ENCODE measurements at regions not wholly inside any gene's neighbourhood (a gene's known extent, or its start where the extent isn't known, plus 50 kb on each side); places are given as distances from the start of the nearest gene placed in this dataset.
"Not testable (repeated sequence)": the region's sequence is repeated elsewhere in the genome, so short reads cannot be mapped to it uniquely, and the experiment has no call there.

- DNase-seq (ENCODE audit: low spot score) = no peak
Measured at GRCh38 chr4:174183259-174183658, 100.2 kb downstream of the FBXO8 start.

DNA sequence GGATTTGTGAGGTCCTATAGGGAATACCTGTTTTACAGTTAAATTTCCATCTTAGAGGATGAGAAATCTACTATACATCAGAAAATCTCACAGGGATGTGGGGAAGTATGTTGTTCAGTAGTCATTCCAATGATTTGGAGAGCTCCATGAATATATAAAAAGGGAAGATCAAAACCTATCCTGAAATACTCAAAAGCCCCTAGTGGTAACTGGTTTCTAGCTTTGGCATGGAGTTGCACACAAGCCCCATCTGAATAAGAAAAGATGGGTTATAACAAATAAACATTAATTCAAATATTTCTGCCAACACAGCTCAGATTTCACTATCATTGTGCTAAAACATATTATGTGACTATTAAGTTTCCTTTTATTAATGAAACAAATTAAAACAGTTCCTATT lies 101.6 kb downstream of the FBXO8 start:
- DNase-seq (ENCODE audit: low spot score) = no peak

- no peak for DNase-seq (ENCODE audit: low spot score)
Measured at GRCh38 chr4:174177536-174177935, 105.9 kb downstream of the FBXO8 start.

DNA sequence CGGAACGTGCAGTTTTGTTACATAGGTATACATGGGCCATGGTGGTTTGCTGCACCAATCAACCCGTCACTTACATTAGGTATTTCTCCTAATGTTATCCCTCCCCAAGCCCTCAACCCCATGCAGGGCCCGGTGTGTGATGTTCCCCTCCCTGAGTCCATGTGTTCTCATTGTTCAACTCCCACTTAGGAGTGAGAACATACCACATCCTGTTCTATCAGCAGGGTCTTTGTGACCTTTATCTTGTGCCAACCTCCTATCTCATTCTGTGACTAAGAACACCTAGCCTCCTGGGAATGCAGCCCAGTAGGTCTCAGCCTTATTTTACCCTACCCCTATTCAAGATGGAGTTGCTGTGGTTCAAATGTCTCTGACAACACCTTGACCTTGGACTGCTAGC lies 107.6 kb downstream of the FBXO8 start:
- DNase-seq (ENCODE audit: low spot score) = not testable (repeated sequence)

- no peak for DNase-seq (ENCODE audit: low spot score)
Measured at GRCh38 chr4:174173360-174173759, 110.1 kb downstream of the FBXO8 start.

DNA sequence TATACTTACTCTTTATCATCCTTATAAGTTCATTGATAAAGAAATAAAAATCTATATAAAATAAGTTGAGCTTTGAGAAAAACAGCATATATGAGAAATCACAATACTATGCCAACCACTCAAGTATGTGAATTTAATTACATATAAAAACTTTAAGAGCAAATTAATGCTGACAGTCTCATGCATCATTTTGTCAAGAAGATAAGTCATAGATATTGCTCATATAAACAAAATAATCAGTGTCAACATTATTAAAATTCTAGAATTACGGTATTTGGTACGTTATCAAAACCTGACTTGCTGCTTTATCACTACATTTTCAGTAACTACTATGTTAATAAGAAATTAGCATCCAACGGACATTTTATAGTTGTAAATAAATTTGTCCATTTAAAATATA lies 111.2 kb downstream of the FBXO8 start:
- DNase-seq (ENCODE audit: low spot score) = no peak

DNA sequence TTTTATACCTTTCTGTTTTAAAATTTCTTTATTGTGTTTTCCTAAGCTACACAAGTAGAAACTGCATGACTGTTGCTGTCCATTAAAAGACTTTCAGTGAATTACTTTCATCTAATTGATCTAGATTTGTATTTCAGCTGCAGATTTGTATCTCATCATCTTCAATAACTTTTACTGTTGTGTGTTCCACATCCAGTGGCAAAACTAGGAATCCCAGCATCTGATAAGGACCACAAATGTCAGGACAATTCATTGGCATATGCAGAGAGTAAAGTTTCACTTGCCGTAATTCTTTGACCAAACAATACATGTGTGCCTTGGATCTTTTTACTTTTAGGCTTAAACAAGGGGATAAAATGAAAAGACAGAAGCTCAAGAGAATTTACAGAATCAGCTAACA lies 112.6 kb downstream of the FBXO8 start:
- DNase-seq (ENCODE audit: low spot score) = no peak

GRCh38 chr4:174170091-174170490 lies 113.4 kb downstream of the FBXO8 start:
- no peak for DNase-seq (ENCODE audit: low spot score)

GRCh38 chr4:174157106-174157607 lies 126.3 kb downstream of the FBXO8 start:
- no peak for DNase-seq (ENCODE audit: low spot score)

GRCh38 chr4:174156239-174156826 lies 127.1 kb downstream of the FBXO8 start:
- no peak for DNase-seq (ENCODE audit: low spot score)

- no peak for DNase-seq (ENCODE audit: low spot score)
Measured at GRCh38 chr4:174154215-174154854, 129.1 kb downstream of the FBXO8 start.

DNA sequence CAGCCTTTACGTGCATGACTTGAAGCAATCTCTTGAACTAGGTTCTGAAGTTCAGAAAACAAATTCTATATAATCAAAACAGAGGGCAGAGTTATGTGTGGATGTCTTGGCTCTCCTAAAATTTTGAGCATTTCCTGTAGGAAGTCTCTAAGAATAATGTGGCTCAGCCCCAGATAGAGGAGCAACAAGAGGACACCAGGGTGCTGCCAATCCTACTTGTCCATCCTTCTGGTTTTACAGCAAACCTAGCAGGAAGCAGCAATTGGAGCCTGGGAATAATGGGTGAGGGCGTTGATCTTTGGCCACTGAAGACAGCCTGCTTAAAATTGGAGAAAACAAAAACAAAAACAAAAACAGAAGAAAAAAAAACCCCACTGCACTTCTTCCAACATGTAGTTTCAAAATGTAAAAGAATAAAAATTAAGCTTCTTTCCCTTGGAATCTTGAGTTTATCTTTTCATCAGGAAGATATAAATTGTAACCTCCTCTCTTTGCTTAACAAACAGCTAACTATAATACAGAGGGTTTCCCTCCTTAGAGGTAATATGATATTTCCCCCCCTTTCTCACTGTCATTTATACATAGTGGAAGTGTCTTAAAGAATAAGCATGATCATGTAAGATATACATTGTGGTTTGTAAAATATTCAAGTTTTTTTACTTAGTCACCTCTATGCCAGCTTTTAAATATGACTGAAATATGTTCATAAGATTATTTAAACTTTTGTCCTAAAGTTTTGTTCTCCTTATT lies 130.6 kb downstream of the FBXO8 start:
- DNase-seq (ENCODE audit: low spot score) = no peak

DNA sequence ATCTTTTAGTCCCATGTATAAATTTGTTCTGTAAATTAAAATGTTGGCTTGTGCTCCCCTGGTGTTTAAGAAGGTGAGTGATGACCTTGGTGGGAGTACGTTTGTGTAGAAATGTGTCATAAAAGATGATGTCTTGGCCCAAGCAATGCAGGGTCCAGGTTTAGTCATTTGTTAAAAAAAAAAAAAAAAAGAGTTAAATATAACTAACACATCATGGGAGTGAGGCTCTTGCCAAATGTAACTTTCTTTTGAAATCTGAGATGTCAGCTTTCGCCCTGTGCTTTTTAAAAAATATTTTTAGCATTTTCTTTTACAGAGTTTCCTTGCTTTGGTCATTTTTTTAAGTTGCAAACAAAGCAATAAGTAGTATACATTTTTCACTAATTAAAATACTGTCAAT lies 135.6 kb downstream of the FBXO8 start:
- no peak for DNase-seq (ENCODE audit: low spot score)

- DNase-seq (ENCODE audit: low spot score) = no peak
Measured at GRCh38 chr4:174144106-174144505, 139.4 kb downstream of the FBXO8 start.

DNA sequence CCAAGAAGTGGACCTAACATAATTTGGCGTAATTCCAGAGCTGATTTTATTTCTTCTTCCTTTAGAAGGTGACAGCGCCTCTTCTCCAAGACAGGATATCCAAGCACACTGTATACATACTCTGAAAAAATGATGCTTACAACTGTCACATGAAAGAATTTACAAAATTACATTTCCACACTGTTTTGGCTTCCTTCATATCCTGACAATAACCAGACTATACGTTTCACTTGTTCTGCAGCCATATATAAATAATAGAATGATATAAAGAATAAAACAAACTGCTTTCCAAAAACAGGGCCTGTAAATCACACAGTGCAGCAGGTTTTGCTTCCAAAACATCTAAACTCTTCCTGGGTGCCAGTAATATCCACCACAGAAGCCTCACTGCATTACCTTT lies 141.6 kb downstream of the FBXO8 start:
- DNase-seq (ENCODE audit: low spot score) = no peak

DNA sequence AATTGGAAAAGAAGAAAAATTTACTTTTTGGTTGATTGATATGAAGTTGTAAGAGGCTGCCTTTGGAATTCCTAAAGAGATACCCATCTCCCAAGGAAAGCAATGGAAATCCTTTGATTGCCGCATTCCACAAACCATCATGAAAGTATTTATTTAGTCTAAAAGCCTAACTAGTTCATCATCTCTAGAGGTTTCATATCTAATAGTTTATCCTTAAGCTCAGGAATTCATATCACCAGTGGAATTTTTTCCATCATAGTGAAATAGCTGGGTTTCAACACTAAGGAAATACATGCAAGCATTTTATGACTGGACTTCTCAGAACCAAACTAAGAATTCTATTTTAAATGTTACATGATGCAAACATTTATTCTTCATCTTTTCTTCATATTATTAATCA lies 144.9 kb downstream of the FBXO8 start:
- DNase-seq (ENCODE audit: low spot score) = no peak

DNA sequence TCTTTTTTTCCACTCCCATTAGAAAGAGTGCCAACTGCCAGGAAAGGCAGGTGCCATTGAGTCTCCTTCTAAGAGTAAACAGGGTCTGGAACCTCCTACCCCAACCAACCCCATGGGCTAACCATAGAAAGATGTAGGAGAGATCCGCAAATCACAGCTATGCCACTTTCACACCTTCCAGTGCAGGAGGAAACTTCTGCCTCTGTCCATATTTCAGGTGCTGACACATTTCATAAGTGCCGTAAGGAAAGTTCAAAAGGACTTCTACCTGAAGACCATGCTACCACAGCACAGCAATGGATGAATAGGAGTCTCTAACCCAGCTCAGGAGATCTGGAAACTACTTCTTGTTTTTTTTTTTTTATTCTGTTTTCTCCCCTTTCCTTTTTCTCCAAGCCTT lies 145.8 kb downstream of the FBXO8 start:
- DNase-seq (ENCODE audit: low spot score) = no peak

DNA sequence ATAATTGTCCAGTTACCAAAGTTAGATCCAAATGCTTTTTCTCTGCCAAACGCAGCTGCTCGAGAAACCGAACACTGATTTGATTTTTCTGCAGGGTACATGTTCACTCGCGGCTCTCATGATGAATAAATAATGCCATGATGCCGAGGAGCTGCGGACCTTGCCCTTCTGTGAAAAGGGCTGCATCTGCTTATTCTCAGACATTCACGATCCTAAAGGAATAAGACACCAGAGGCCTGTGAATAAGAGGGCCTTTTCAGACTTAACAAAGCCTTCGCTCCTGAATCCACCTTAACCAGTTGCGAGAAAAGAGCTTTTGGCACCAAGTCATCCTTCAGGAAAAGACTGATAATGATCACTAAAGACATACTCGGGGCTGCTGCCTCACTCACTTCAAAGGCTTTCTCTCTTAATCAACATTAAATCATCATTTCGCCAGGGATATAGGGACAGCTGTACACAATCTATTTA lies 147.5 kb downstream of the FBXO8 start:
- no peak for DNase-seq (ENCODE audit: low spot score)

GRCh38 chr4:174135530-174135929 lies 147.9 kb downstream of the FBXO8 start:
- DNase-seq (ENCODE audit: low spot score) = no peak

- no peak for DNase-seq (ENCODE audit: low spot score)
Measured at GRCh38 chr4:174134361-174134760, 149.1 kb downstream of the FBXO8 start.

- DNase-seq (ENCODE audit: low spot score) = no peak
Measured at GRCh38 chr4:174133551-174133950, 149.9 kb downstream of the FBXO8 start.

DNA sequence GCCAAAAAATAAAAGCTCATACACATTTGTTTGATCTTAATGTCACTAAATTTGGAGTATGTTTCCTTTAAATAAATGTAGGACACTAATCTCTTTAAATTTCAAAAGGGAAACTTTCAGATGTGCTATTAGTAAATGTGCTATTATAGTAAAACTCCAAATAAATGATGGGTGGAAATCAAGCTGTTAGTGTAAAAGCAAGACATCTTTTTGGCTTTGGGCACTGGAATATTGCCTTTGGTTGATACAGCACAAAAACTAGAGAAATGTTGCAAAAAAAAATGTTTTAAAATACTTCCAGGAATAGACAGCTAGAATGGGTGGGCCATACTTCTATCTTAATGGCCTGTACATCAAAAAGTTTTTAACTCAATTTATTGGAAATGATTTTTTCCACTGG lies 151.6 kb downstream of the FBXO8 start:
- no peak for DNase-seq (ENCODE audit: low spot score)

GRCh38 chr4:174122705-174123104 lies 160.8 kb downstream of the FBXO8 start:
- DNase-seq (ENCODE audit: low spot score) = no peak
